ENCODE measurements at regions not wholly inside any gene's neighbourhood (a gene's known extent, or its start where the extent isn't known, plus 50 kb on each side); places are given as distances from the start of the nearest gene placed in this dataset.

DNA sequence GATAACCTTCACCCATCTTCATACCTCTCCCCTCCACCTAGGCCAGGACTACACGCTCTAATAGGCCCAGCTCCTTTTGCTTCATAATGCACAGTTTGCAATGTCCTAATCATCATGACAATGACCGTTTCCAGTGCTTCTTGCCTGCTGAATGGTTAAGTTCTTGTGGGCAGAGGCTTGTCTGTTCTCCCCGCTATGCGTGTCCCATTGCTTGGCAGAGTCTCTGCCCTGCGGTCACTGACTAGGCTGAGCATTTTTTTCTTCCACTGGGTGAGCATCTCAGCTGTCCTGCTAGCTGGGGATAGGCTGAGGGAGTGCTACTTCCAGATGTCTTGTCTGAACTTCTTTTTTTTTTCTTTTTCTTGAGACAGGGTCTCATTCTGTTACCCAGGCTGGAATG, 314.7 kb downstream of the UQCRFS1 start:
- no peak for FAIRE-seq
- DNase-seq (ENCODE audit: insufficient read length, low spot score): no peak

DNA sequence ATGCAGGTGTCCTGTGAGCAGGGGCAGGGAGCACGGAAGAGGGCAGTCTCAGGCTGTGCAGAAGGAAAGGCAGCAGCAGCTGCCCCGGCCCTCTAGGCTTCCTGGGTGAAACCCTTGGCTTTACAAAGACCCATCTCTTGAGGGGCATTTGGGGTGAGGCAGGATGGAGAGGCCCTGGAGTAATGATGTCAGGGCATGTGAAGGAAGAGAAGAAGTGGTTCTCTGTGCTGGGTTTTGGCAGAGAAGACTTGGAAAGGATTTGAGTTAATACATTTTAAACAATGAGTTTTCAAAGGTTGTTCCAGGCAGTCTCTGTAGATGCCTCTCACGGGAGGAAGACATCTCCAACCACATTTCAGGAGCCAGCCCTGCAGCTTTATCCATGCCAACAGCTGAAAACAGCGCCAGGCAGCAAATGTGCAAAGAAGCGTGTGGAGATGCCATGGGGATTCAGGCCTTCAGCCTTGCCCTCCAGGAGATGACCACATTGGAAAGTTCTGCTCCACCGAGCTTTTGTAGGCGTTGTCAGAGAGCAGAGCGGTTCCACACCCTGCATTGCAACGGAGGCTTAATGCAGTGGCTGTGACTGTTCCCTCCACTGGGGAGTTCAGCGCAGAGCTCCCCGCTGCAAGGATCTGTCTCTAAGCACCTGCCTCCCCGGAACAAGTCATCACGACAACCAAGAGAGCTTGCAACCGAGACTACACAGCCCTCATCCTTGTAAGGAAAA, 322.8 kb downstream of the UQCRFS1 start:
- DNase-seq (ENCODE audit: insufficient read length, low spot score) (no peak), FAIRE-seq (no peak)

DNA sequence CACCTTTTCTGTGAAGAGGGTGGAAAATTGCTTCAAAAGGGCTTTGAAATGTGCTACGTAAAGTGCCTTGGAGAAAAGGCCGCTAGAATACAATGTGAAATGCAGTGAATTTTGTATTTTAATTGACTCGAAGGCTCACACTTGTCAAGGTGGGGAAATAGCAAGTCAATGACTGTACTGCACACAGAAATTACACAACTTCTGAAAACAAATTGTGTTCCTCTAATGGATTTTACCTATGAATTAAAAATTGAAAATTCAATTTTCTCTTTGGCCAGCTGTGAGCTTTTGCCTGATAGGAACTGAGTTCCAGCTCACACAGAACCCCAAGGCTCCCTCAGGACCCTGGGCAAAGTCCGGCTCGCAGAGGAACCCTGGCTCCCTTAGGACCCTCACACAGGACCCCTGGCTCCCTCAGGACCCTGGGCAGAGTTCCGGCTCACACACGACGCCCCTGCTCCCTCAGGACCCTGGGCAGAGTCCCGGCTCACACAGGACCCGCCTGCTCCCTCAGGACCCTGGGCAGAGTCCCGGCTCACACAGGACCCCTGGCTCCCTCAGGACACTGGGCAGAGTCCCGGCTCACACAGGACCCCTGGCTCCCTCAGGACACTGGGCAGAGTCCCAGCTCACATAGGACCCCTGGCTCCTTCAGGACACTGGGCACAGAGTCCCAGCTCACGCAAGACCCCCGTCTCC, 324.9 kb downstream of the UQCRFS1 start:
- no peak for FAIRE-seq
- DNase-seq (ENCODE audit: insufficient read length, low spot score): no peak

GRCh38 chr19:28886708-28887107, 326.2 kb downstream of the UQCRFS1 start:
- FAIRE-seq: no peak
- no peak for DNase-seq (ENCODE audit: insufficient read length, low spot score)

GRCh38 chr19:28885965-28886364, 327.0 kb downstream of the UQCRFS1 start:
- DNase-seq (ENCODE audit: insufficient read length, low spot score): no peak
- no peak for FAIRE-seq

DNA sequence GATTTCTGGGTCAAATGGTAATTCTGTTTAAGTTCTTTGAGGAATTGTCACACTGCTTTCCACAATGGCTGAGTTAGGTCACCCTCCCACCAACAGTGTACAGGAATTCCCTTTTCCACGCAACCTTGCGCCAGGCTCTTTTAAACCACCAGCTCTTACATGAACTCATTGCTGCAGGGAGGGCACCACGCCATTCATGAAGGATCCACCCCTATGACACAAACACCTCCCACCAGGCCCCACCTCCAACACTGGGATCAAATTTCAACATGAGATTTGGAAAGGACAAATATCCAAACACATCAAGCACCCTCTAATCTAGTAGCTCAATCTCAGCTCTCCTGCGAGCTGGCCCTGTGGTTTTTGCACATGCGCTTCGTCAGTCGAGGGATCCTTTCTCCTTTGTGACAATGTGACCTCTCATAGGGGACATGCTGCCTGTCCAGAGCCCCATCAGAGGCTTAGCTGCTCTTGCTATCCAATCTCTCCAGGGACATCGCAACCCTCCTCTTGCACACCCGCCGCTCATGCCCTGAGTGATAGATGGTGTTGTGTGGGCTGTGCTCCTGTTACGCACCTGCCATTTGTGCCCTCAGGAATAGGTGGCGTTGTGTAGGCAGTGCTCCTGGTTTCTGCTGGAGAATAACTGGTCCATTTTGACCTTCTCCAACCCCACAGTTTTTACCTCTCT, 328.0 kb downstream of the UQCRFS1 start:
- DNase-seq (ENCODE audit: insufficient read length, low spot score) (no peak), FAIRE-seq (no peak)

GRCh38 chr19:28883241-28883693, 329.7 kb downstream of the UQCRFS1 start:
- FAIRE-seq (no peak), DNase-seq (ENCODE audit: insufficient read length, low spot score) (no peak)

DNA sequence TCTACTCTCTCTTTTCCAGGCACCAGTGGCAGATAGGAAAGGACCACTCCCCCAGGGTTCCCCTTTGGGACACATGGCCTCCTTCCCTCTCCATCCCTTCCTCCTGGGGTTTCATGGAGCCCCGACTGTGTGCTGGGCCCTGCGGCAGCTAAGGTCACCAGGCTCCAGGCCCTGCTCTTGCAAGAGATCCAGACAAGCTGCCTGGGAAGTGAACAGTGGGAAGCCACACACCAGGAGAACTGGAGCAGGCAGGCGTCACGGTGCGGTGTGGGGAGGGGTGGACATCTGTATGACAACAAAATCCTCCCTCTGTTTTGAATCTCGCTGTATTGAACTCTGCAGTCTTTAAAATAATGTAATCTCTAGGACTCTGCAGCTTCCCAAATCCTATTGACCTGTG, 330.1 kb downstream of the UQCRFS1 start:
- no peak for DNase-seq (ENCODE audit: insufficient read length, low spot score)
- FAIRE-seq: no peak

DNA sequence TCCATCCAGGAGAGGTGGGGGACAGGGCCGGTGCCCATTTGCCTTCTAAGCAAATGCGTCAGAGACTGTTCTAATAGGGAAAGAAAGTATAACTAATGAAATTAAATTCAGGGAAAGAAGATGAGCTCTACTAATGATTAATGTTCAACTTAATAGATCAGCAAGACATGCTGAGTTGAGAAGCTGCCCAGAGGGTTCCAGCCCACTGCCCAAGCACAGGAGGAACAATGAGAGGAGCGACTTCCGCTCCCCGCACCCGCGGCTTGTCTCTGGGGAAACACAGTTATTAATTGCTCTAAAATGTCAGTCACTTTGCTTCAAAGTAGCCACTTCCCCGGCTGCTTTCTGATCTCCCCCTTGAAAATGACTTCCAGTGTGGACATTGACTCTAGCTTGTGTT, 331.3 kb downstream of the UQCRFS1 start:
- no peak for FAIRE-seq

GRCh38 chr19:28880735-28881401, 332.1 kb downstream of the UQCRFS1 start:
- no peak for DNase-seq (ENCODE audit: insufficient read length, low spot score)
- no peak for FAIRE-seq

More for the DNA sequence above, 331.3 kb downstream of the UQCRFS1 start:
- no peak for DNase-seq (ENCODE audit: insufficient read length, low spot score)

- FAIRE-seq (no peak), DNase-seq (ENCODE audit: insufficient read length, low spot score) (peak; percentile 39)
These were observed 333.9 kb downstream of the UQCRFS1 start for GRCh38 chr19:28878862-28879566.

GRCh38 chr19:28876609-28877123, 336.3 kb downstream of the UQCRFS1 start:
- no peak for DNase-seq (ENCODE audit: insufficient read length, low spot score)
- FAIRE-seq: no peak

- no peak for DNase-seq (ENCODE audit: insufficient read length, low spot score)
- no peak for FAIRE-seq
These were observed 338.2 kb downstream of the UQCRFS1 start for GRCh38 chr19:28874742-28875141.

DNA sequence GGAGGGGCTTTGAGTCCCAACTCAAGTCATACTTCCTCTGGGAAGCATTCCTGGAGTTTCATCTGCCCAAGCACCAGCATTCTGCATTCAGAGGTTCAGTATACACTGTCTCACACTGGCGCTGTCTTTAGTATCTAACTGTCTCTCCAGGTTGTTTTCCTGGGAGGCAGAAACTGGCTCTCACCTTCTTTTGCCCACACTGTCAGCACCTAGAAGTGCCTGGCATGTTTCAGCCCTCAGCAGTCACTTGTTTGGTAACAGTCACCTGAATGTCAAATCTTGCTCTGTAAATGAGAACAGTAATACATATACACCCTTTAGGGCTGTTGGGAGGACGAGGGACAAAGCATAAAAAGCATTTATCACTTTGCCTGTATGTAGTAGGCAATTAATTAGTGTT, 339.6 kb downstream of the UQCRFS1 start:
- no peak for FAIRE-seq
- DNase-seq (ENCODE audit: insufficient read length, low spot score): no peak

GRCh38 chr19:28871099-28871725, 341.7 kb downstream of the UQCRFS1 start:
- FAIRE-seq: no peak
- no peak for DNase-seq (ENCODE audit: insufficient read length, low spot score)

DNA sequence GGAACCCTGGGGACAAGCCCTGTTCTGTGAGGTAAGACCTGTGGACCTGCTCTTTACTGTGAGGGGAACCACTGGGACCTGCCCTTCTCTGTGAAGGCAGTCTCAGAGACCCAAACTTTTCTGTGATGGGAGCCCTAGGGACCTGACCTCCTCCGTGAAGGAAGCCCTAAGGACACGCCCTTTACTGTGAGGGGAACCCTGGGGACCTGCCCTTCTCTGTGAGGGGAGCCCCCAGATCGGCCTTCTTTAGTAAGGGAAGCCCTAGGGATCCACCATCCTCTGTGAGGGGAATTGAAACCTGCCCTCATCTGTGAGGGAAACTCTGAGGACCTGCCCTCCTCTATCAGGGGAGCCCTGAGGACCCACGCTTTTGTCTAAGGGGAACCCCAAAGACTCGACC, 343.5 kb downstream of the UQCRFS1 start:
- DNase-seq (ENCODE audit: insufficient read length, low spot score) (no peak), FAIRE-seq (no peak)

- FAIRE-seq (peak; percentile 44), DNase-seq (ENCODE audit: insufficient read length, low spot score) (no peak)
These were observed 344.1 kb downstream of the UQCRFS1 start for GRCh38 chr19:28868836-28869235.

GRCh38 chr19:28867978-28868377, 345.0 kb downstream of the UQCRFS1 start:
- no peak for DNase-seq (ENCODE audit: insufficient read length, low spot score)
- FAIRE-seq: no peak

DNA sequence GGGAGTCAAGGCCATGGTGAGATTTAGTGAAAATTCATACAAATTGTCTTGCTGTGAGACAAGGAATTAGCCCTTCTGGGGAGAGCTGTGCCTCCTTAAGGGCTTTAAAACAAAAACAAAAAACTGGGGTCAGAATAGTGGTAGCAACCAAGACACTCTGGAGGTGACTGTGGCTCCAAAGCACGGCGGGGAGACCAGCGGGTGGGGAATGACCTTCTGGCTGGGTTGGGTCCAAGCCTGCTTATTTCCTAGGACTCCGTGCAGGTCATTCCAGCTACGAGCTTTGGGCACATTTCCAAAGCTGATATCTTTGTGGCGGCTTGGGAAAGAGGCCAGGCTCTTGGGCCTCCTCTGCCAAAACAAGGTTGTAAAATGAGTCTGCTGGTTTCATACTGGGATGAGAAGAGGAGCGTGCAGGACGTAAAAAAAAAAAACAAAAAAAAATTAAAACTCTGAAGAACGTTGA, 348.3 kb downstream of the UQCRFS1 start:
- no peak for FAIRE-seq
- DNase-seq (ENCODE audit: insufficient read length, low spot score): no peak

GRCh38 chr19:28864024-28864503, 348.9 kb downstream of the UQCRFS1 start:
- no peak for FAIRE-seq

More at GRCh38 chr19:28864024-28864503, 348.9 kb downstream of the UQCRFS1 start:
- DNase-seq (ENCODE audit: insufficient read length, low spot score): no peak

Data from HTR-8/SVneo (cell line).